K562 (cell line): ENCODE measurements at regions not wholly inside any gene's neighbourhood (a gene's known extent, or its start where the extent isn't known, plus 50 kb on each side); places are given as distances from the start of the nearest gene placed in this dataset.

Experiments used
- ATF1 ChIP-seq, 2 experiments: fragments of 450-650 bp in 1 of 2; IDR thresholded peaks; 2 replicates each; pipeline ENCODE4 v1.6.1; 2016; ENCODE audit warnings: missing compliant biosample characterization in 1 of 2, missing genetic modification characterization in 1 of 2
- BCL6 ChIP-seq: fragments of 250-450 bp; sonication (Bioruptor Pico); IDR thresholded peaks from 2 replicates; pipeline ENCODE4 v1.4.0; 2020
- BHLHE40 ChIP-seq: IDR thresholded peaks from 2 replicates; pipeline ENCODE4 v1.6.1; 2011; ENCODE audit warnings: low read length, improper control_type of control experiment
- CBX3 ChIP-seq, 2 experiments: IDR thresholded peaks; 1 replicate in 1 of 2; 2 replicates in 1 of 2; pipeline ENCODE4 v1.6.1; 2012; ENCODE audit warnings: inconsistent platforms in 2 of 2, low read length in 2 of 2, borderline replicate concordance in 1 of 2, control low read depth in 1 of 2
- CBX8 ChIP-seq: fragments of 200-600 bp; sonication (generic); IDR thresholded peaks from 2 replicates; pipeline ENCODE4 v1.6.1; 2012; ENCODE audit warnings: borderline replicate concordance, mixed run types, low read depth, mild to moderate bottlenecking, moderate library complexity, mixed read lengths, low read length, control low read depth, inconsistent platforms; ENCODE audit not compliant: poor library complexity, severe bottlenecking; ENCODE audit errors: extremely low read depth
- CHD4 ChIP-seq: fragments of 200-600 bp; sonication (generic); IDR thresholded peaks from 3 replicates; pipeline ENCODE4 v1.6.1; 2012; ENCODE audit warnings: low read depth, mild to moderate bottlenecking, mixed read lengths, low read length, inconsistent platforms; ENCODE audit not compliant: insufficient read depth, insufficient replicate concordance, poor library complexity, severe bottlenecking
- EP300 ChIP-seq: IDR thresholded peaks from 2 replicates; pipeline ENCODE4 v1.6.1; 2012; ENCODE audit warnings: low read length, improper control_type of control experiment
- ETV1 ChIP-seq: fragments of 450-650 bp; conservative IDR thresholded peaks from 2 replicates; pipeline ENCODE4 v1.6.1; 2016; ENCODE audit warnings: missing genetic modification characterization, control low read depth, low read depth, missing compliant biosample characterization
- GABPA ChIP-seq: fragments of 200-800 bp; sonication (Bioruptor generic); conservative IDR thresholded peaks from 2 replicates; pipeline ENCODE4 v1.6.1; 2016; ENCODE audit warnings: low read depth, missing genetic modification characterization, missing compliant biosample characterization
- GATAD2A ChIP-seq: fragments of 450-650 bp; IDR thresholded peaks from 2 replicates; pipeline ENCODE4 v1.6.1; 2017
- HDGF ChIP-seq: fragments of 450-650 bp; IDR thresholded peaks from 2 replicates; pipeline ENCODE4 v1.6.1; 2016
- MXI1 ChIP-seq: IDR thresholded peaks from 2 replicates; pipeline ENCODE4 v1.6.1; 2011; ENCODE audit warnings: low read depth, mild to moderate bottlenecking, improper control_type of control experiment, low read length
- NFRKB ChIP-seq: fragments of 450-650 bp; IDR thresholded peaks from 2 replicates; pipeline ENCODE4 v1.6.1; 2016; ENCODE audit warnings: low read depth
- PHTF2 ChIP-seq: fragments of 250-450 bp; sonication (Bioruptor Pico); IDR thresholded peaks from 2 replicates; pipeline ENCODE4 v1.5.0; 2021; ENCODE audit warnings: mild to moderate bottlenecking
- SAP30 ChIP-seq: fragments of 200-600 bp; sonication (generic); IDR thresholded peaks from 2 replicates; pipeline ENCODE4 v1.6.1; 2012; ENCODE audit warnings: borderline replicate concordance, low read depth, mild to moderate bottlenecking, moderate library complexity, low read length, control low read depth, inconsistent platforms; ENCODE audit not compliant: insufficient read depth, poor library complexity, severe bottlenecking
- SMARCC2 ChIP-seq: fragments of 450-650 bp; IDR thresholded peaks from 2 replicates; pipeline ENCODE4 v1.6.1; 2017; ENCODE audit warnings: antibody characterized with exemption, moderate library complexity, mild to moderate bottlenecking, low read depth
- SREBF1 ChIP-seq: fragments of 150-350 bp; IDR thresholded peaks from 2 replicates; pipeline ENCODE4 v1.6.1; 2014; ENCODE audit warnings: antibody characterized with exemption, low read depth, low read length, borderline replicate concordance
- TEAD1 ChIP-seq, 2 experiments: fragments of 450-650 bp in 1 of 2; sonication (generic) in 1 of 2; formaldehyde crosslinking; IDR thresholded peaks; 2 replicates each; pipeline versions ENCODE4 v1.4.0 to v1.8.0; 2020 to 2022; ENCODE audit warnings: mild to moderate bottlenecking in 2 of 2, missing genetic modification reagents in 1 of 2
- ZBTB34 ChIP-seq: fragments of 250-450 bp; sonication (Bioruptor Pico); IDR thresholded peaks from 2 replicates; pipeline ENCODE4 v1.8.0; 2021; ENCODE audit warnings: mild to moderate bottlenecking, moderate library complexity
- ZC3H8 ChIP-seq: fragments of 450-650 bp; IDR thresholded peaks from 2 replicates; pipeline ENCODE4 v1.6.1; 2017
- ZFP1 ChIP-seq: fragments of 450-650 bp; formaldehyde crosslinking; IDR thresholded peaks from 2 replicates; pipeline ENCODE4 v1.4.0; 2020; ENCODE audit warnings: mild to moderate bottlenecking, mixed read lengths
- ZKSCAN1 ChIP-seq: fragments of 150-350 bp; IDR thresholded peaks from 2 replicates; pipeline ENCODE4 v1.6.1; 2016; ENCODE audit warnings: low read depth, low read length
- ZNF584 ChIP-seq: fragments of 200-800 bp; sonication (Bioruptor generic); IDR thresholded peaks from 2 replicates; pipeline ENCODE4 v1.6.1; 2016; ENCODE audit warnings: low read depth, mild to moderate bottlenecking, missing genetic modification characterization, missing compliant biosample characterization
- ZNF589 ChIP-seq: fragments of 200-800 bp; sonication (Bioruptor generic); IDR thresholded peaks from 2 replicates; pipeline ENCODE4 v1.6.1; 2016; ENCODE audit warnings: low read depth, missing genetic modification characterization, missing compliant biosample characterization
- TF ChIP-seq, protein P1 (sequence below): sonication (generic); formaldehyde crosslinking; IDR thresholded peaks from 2 replicates; pipeline ENCODE4 v1.8.0; 2022; ENCODE audit warnings: mild to moderate bottlenecking, missing genetic modification reagents, borderline replicate concordance
- TF ChIP-seq, protein P2 (sequence below): sonication (generic); formaldehyde crosslinking; IDR thresholded peaks from 2 replicates; pipeline ENCODE4 v1.8.0; 2022; ENCODE audit warnings: mild to moderate bottlenecking, missing genetic modification reagents

GRCh38 chr16:86925067-86925791 lies 346.9 kb downstream of the FOXL1 start (continued):
- TF ChIP-seq ATF1 (CRISPR knock-in tag; IDR thresholded peaks at IDR 0.05) (no peak), ATF1 (tag; IDR thresholded peaks at IDR 0.05) (no peak), GATAD2A (no peak), ZBTB34 (no peak), ZKSCAN1 (no peak), HDGF (no peak), ETV1 (tag) (0 out of 2 replicates have a peak, but pooled peaks have one; percentile 34), SREBF1 (no peak), CHD4 (no peak), ZNF584 (no peak), ZNF589 (CRISPR knock-in tag) (no peak), EP300 (no peak), SMARCC2 (no peak), GABPA (tag) (no peak), BCL6 (no peak), BHLHE40 (peak; percentile 26; the same call in 1 of the 2 replicates), CBX3 (IDR thresholded peaks at IDR 0.05; ENCODE audit: borderline replicate concordance in 1 of 2, low read length in 2 of 2) (no peak), ZC3H8 (no peak), MXI1 (no peak), CBX8 (no peak), TEAD1 (CRISPR knock-in tag; IDR thresholded peaks at IDR 0.05) (peak; percentile 24 to 91; a peak in 2 of 4 replicates), SAP30 (no peak), NFRKB (no peak), PHTF2 (CRISPR knock-in tag) (no peak), ZFP1 (no peak)
- TF ChIP-seq, protein P1, sequence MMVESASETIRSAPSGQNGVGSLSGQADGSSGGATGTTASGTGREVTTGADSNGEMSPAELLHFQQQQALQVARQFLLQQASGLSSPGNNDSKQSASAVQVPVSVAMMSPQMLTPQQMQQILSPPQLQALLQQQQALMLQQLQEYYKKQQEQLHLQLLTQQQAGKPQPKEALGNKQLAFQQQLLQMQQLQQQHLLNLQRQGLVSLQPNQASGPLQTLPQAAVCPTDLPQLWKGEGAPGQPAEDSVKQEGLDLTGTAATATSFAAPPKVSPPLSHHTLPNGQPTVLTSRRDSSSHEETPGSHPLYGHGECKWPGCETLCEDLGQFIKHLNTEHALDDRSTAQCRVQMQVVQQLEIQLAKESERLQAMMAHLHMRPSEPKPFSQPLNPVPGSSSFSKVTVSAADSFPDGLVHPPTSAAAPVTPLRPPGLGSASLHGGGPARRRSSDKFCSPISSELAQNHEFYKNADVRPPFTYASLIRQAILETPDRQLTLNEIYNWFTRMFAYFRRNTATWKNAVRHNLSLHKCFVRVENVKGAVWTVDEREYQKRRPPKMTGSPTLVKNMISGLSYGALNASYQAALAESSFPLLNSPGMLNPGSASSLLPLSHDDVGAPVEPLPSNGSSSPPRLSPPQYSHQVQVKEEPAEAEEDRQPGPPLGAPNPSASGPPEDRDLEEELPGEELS (CRISPR knock-in tag): no peak
- TF ChIP-seq, protein P2, sequence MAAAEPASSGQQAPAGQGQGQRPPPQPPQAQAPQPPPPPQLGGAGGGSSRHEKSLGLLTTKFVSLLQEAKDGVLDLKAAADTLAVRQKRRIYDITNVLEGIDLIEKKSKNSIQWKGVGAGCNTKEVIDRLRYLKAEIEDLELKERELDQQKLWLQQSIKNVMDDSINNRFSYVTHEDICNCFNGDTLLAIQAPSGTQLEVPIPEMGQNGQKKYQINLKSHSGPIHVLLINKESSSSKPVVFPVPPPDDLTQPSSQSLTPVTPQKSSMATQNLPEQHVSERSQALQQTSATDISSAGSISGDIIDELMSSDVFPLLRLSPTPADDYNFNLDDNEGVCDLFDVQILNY (CRISPR knock-in tag): no peak
